NCI-H510A (cell line): ENCODE measurements at regions not wholly inside any gene's neighbourhood (a gene's known extent, or its start where the extent isn't known, plus 50 kb on each side); places are given as distances from the start of the nearest gene placed in this dataset.
"Not testable (repeated sequence)": the region's sequence is repeated elsewhere in the genome, so short reads cannot be mapped to it uniquely, and the experiment has no call there.

Experiments
- DNase-seq: peaks from one replicate; lab custom pipeline; 2025; lab: John Stamatoyannopoulos, UW

GRCh38 chr2:176763851-176764404, 448.7 kb upstream of the HNRNPA3 start:
- DNase-seq = no peak

GRCh38 chr2:176764921-176765320, 447.7 kb upstream of the HNRNPA3 start:
- no peak for DNase-seq

GRCh38 chr2:176766005-176766404, 446.6 kb upstream of the HNRNPA3 start:
- no peak for DNase-seq

GRCh38 chr2:176768185-176768584, 444.4 kb upstream of the HNRNPA3 start:
- DNase-seq = peak; percentile 35

GRCh38 chr2:176769021-176769420, 443.6 kb upstream of the HNRNPA3 start:
- DNase-seq = no peak

GRCh38 chr2:176769499-176770370, 442.9 kb upstream of the HNRNPA3 start:
- DNase-seq = no peak

GRCh38 chr2:176772816-176773215, 439.8 kb upstream of the HNRNPA3 start:
- DNase-seq = no peak

GRCh38 chr2:176774766-176775451, 437.7 kb upstream of the HNRNPA3 start:
- DNase-seq = no peak

GRCh38 chr2:176777262-176777661, 435.3 kb upstream of the HNRNPA3 start:
- no peak for DNase-seq

GRCh38 chr2:176779917-176780316, 432.7 kb upstream of the HNRNPA3 start:
- DNase-seq = no peak

- no peak for DNase-seq
Measured at GRCh38 chr2:176780348-176780747, 432.2 kb upstream of the HNRNPA3 start.

- no peak for DNase-seq
Measured at GRCh38 chr2:176781570-176782217, 430.9 kb upstream of the HNRNPA3 start.

- no peak for DNase-seq
Measured at GRCh38 chr2:176784633-176785200, 427.9 kb upstream of the HNRNPA3 start.

- DNase-seq = no peak
Measured at GRCh38 chr2:176789751-176790150, 422.8 kb upstream of the HNRNPA3 start.

GRCh38 chr2:176790468-176790867, 422.1 kb upstream of the HNRNPA3 start:
- no peak for DNase-seq

GRCh38 chr2:176793792-176794191, 418.8 kb upstream of the HNRNPA3 start:
- no peak for DNase-seq

GRCh38 chr2:176794392-176794791, 418.2 kb upstream of the HNRNPA3 start:
- no peak for DNase-seq

GRCh38 chr2:176795823-176796222, 416.8 kb upstream of the HNRNPA3 start:
- no peak for DNase-seq

GRCh38 chr2:176796677-176797076, 415.9 kb upstream of the HNRNPA3 start:
- not testable (repeated sequence) for DNase-seq

- no peak for DNase-seq
Measured at GRCh38 chr2:176804392-176804791, 408.2 kb upstream of the HNRNPA3 start.

- DNase-seq = no peak
Measured at GRCh38 chr2:176805345-176805744, 407.2 kb upstream of the HNRNPA3 start.

GRCh38 chr2:176812246-176812775, 400.3 kb upstream of the HNRNPA3 start:
- no peak for DNase-seq
